Mucosa of descending colon (tissue), 3 donors: ENCODE measurements at regions not wholly inside any gene's neighbourhood (a gene's known extent, or its start where the extent isn't known, plus 50 kb on each side); places are given as distances from the start of the nearest gene placed in this dataset.
A peak's percentile ranks its signal among the peaks of the same experiment; 100 is the strongest.

Experiments
- ATAC-seq: fragments of 200-7000 bp; cut with Tn5 transposase; one replicate; pipeline ENCODE4 v1.9.1; 2020; ENCODE audit warnings: mild to moderate bottlenecking, moderate library complexity
- DNase-seq, 3 donors: peaks; one replicate each; pipeline ENCODE4 v3.0.0-alpha.2; 2020
- H3K36me3 ChIP-seq: fragments of 200-600 bp; one replicate; pipeline ENCODE4 v1.8.0; 2021; ENCODE audit warnings: low read depth, mild to moderate bottlenecking
- H3K4me1 ChIP-seq: fragments of 200-600 bp; one replicate; pipeline ENCODE4 v1.8.0; 2021; ENCODE audit warnings: low read depth, mild to moderate bottlenecking
- H3K4me3 ChIP-seq: fragments of 200-600 bp; one replicate; pipeline ENCODE4 v1.8.0; 2021; ENCODE audit warnings: mild to moderate bottlenecking
- H3K9me3 ChIP-seq: fragments of 200-600 bp; one replicate; pipeline ENCODE4 v1.8.0; 2021; ENCODE audit warnings: mild to moderate bottlenecking
- CTCF ChIP-seq: fragments of 200-600 bp; IDR thresholded peaks from one replicate; pipeline ENCODE4 v1.8.0; 2022; ENCODE audit warnings: antibody characterized with exemption, mild to moderate bottlenecking
- intact Hi-C, 2 donors: fragments of 100-400 bp; cut with DNase I in 1 of 2; cut with micrococcal nuclease in 1 of 2; formaldehyde crosslinking; loops; one replicate each; pipeline versions ENCODE4 v1.11.0 to v1.11.1; 2022; cut with DNase I, micrococcal nuclease
- donor health status: DM: no; HTN: no; CAD: no; lungs with moderate emphysema.
- donor health status: DM: no; HTN: no; CAD: no.
- donor health status: DM: no; HTN: yes; CAD: no.

DNA sequence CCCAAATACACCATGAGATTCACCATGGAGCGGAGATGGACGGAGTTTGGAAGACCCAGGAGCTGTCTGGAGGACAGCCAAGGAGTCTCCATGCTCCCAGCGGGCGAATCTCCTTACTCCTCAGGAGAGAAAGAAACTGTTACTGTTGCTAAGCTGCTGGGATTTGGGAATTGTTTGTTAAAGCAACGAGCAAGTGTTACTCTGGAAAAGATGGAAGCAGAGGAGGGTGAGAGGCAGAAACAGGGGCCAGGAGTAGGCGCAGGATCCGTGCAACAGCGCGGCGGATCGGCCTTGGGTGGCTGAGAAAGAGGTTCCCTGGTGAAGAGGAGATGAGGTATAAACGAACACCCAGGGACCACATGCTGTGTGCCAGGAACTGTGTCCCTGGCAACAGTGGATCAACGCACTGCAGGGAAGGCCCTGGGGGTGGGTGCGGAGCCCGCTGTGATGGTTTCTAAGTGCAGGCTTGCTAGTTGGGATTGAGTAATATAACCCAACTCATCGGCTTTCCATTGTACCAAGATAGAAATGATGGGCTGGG, 1436.4 kb downstream of the BRD1 start:
- intact Hi-C loops: no loop called here
- no peaks in the 10 kb centered on the region for H3K9me3 ChIP-seq
- no peaks in the 10 kb centered on the region for H3K4me1 ChIP-seq
- H3K36me3 ChIP-seq: no peaks in the 10 kb centered on the region
- no peak overlapping the region for H3K4me3 ChIP-seq
- no peak for DNase-seq
- no peak for ATAC-seq
- no peak for TF ChIP-seq CTCF

- no peak for TF ChIP-seq CTCF
- Histone ChIP-seq H3K36me3 (no peaks in the 10 kb centered on the region), H3K4me1 (no peaks in the 10 kb centered on the region), H3K9me3 (peaks cover 7% of the 10 kb centered on the region), H3K4me3 (no peak overlapping the region)
- ATAC-seq: peak; percentile 70
- intact Hi-C loops: no loop called here
- DNase-seq: no peak
Measured at GRCh38 chr22:48389916-48390315, 1437.8 kb downstream of the BRD1 start.

DNA sequence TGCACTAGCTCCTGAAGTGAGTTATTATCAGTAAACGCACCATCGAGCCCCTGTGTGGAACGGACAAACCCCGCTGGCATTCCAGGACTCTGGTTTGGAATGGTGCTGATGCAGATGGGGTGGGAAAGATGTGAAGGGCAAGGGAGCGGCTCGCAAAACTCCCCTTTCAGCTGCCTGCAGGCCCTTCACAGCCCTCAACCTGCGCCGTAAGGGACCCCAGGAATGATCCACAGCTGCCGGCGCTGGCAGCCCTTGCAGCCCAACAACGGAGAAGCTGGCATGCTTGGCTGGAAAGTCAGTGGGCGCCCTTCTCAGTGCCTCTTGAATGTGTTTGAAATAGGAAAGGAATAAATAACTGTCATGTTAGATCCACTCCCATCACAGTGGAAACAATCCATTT, 1445.5 kb downstream of the BRD1 start:
- intact Hi-C loops: no loop called here
- Histone ChIP-seq H3K4me1 (no peaks in the 10 kb centered on the region), H3K36me3 (no peaks in the 10 kb centered on the region), H3K9me3 (peaks cover 7% of the 10 kb centered on the region), H3K4me3 (no peak overlapping the region)
- no peak for DNase-seq
- no peak for ATAC-seq
- no peak for TF ChIP-seq CTCF

- DNase-seq (no peak), ATAC-seq (no peak)
- peaks cover under 1% of the 10 kb centered on the region for H3K9me3 ChIP-seq
- H3K4me3 ChIP-seq: no peak overlapping the region
- H3K36me3 ChIP-seq: no peaks in the 10 kb centered on the region
- intact Hi-C loops: no loop called here
- no peak for TF ChIP-seq CTCF
- H3K4me1 ChIP-seq: no peaks in the 10 kb centered on the region
Measured at GRCh38 chr22:48380016-48380665, 1447.5 kb downstream of the BRD1 start.

DNA sequence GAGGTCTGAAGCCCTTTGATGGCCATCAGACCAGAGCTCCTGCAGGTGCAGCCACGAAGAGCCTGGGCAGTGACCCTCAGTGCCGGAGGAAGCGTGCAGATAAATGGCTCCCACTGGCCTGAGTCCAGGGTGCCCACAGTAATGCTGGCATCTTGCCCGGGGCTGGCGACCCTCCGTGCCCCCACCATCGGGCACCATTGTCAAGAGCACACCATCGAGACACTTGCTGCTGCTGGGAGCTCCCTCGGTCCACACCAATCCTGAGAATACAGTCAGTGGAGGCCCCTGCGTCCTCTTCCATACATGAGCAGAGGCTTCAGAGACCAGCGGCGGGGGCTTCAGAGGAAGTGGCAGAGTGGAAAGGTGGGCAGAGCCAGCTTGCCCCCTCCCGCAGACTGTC, 1448.3 kb downstream of the BRD1 start:
- TF ChIP-seq CTCF: no peak
- DNase-seq (no peak), ATAC-seq (no peak)
- intact Hi-C loops: no loop called here
- no peaks in the 10 kb centered on the region for H3K4me1 ChIP-seq
- no peaks in the 10 kb centered on the region for H3K9me3 ChIP-seq
- no peaks in the 10 kb centered on the region for H3K36me3 ChIP-seq
- no peak overlapping the region for H3K4me3 ChIP-seq
